ENCODE measurements at regions not wholly inside any gene's neighbourhood (a gene's known extent, or its start where the extent isn't known, plus 50 kb on each side); places are given as distances from the start of the nearest gene placed in this dataset.

- no peak overlapping the region for H3K4me2 ChIP-seq (ENCODE audit: low read length)
- H3K9me3 ChIP-seq (ENCODE audit: control insufficient read depth, insufficient read depth, low read length) = no peaks in the 10 kb centered on the region
- no peaks in the 10 kb centered on the region for H4K20me1 ChIP-seq (ENCODE audit: control insufficient read depth, insufficient read depth, low read depth, low read length)
- H3K79me2 ChIP-seq (ENCODE audit: control insufficient read depth, low read length) = no peaks in the 10 kb centered on the region
- peaks cover 7% of the 10 kb centered on the region for H3K4me1 ChIP-seq (ENCODE audit: control insufficient read depth, low read length)
- no peaks in the 10 kb centered on the region for H3K9me2 ChIP-seq (replicated peaks; ENCODE audit: control insufficient read depth, low read length)
- H3K27ac ChIP-seq (ENCODE audit: low read depth, low read length) = no peak overlapping the region
- TF ChIP-seq EZH2phosphoT487 (IDR thresholded peaks at IDR 0.05; ENCODE audit: borderline replicate concordance, low read length) (no peak), CTCF (IDR thresholded peaks at IDR 0.05; ENCODE audit: low read depth, low read length, poor library complexity, severe bottlenecking) (no peak)
- H3K36me3 ChIP-seq (ENCODE audit: control insufficient read depth, low read length) = no peaks in the 10 kb centered on the region
- no peak overlapping the region for H3K4me3 ChIP-seq (ENCODE audit: low read length)
- peaks cover 22% of the 10 kb centered on the region for H3K27me3 ChIP-seq (ENCODE audit: control insufficient read depth, low read length)
- H3F3A ChIP-seq (ENCODE audit: control insufficient read depth, insufficient read depth) = no peaks in the 10 kb centered on the region
Observed at GRCh38 chr5:133830281-133830680, 138.1 kb downstream of the C5orf15 start.

GRCh38 chr5:133829786-133830185 is 138.6 kb downstream of the C5orf15 start:
- Histone ChIP-seq H3K27ac (ENCODE audit: low read depth, low read length) (no peak overlapping the region), H3K27me3 (ENCODE audit: control insufficient read depth, low read length) (peaks cover 18% of the 10 kb centered on the region), H3F3A (ENCODE audit: control insufficient read depth, insufficient read depth) (no peaks in the 10 kb centered on the region), H4K20me1 (ENCODE audit: control insufficient read depth, insufficient read depth, low read depth, low read length) (no peaks in the 10 kb centered on the region), H3K79me2 (ENCODE audit: control insufficient read depth, low read length) (no peaks in the 10 kb centered on the region), H3K4me2 (ENCODE audit: low read length) (no peak overlapping the region), H3K4me3 (ENCODE audit: low read length) (no peak overlapping the region), H3K36me3 (ENCODE audit: control insufficient read depth, low read length) (no peaks in the 10 kb centered on the region), H3K4me1 (ENCODE audit: control insufficient read depth, low read length) (peaks cover 7% of the 10 kb centered on the region), H3K9me2 (replicated peaks; ENCODE audit: control insufficient read depth, low read length) (no peaks in the 10 kb centered on the region), H3K9me3 (ENCODE audit: control insufficient read depth, insufficient read depth, low read length) (no peaks in the 10 kb centered on the region)
- TF ChIP-seq CTCF (IDR thresholded peaks at IDR 0.05; ENCODE audit: low read depth, low read length, poor library complexity, severe bottlenecking) (no peak), EZH2phosphoT487 (IDR thresholded peaks at IDR 0.05; ENCODE audit: borderline replicate concordance, low read length) (no peak)

- Histone ChIP-seq H3K4me2 (ENCODE audit: low read length) (no peak overlapping the region), H3K27me3 (ENCODE audit: control insufficient read depth, low read length) (peaks cover 11% of the 10 kb centered on the region), H3K9me3 (ENCODE audit: control insufficient read depth, insufficient read depth, low read length) (no peaks in the 10 kb centered on the region), H3K4me3 (ENCODE audit: low read length) (no peak overlapping the region), H3K9me2 (replicated peaks; ENCODE audit: control insufficient read depth, low read length) (no peaks in the 10 kb centered on the region), H3K79me2 (ENCODE audit: control insufficient read depth, low read length) (no peaks in the 10 kb centered on the region), H3K4me1 (ENCODE audit: control insufficient read depth, low read length) (peaks cover 7% of the 10 kb centered on the region), H3K36me3 (ENCODE audit: control insufficient read depth, low read length) (no peaks in the 10 kb centered on the region), H4K20me1 (ENCODE audit: control insufficient read depth, insufficient read depth, low read depth, low read length) (no peaks in the 10 kb centered on the region), H3K27ac (ENCODE audit: low read depth, low read length) (no peak overlapping the region), H3F3A (ENCODE audit: control insufficient read depth, insufficient read depth) (no peaks in the 10 kb centered on the region)
- TF ChIP-seq EZH2phosphoT487 (IDR thresholded peaks at IDR 0.05; ENCODE audit: borderline replicate concordance, low read length) = no peak
- TF ChIP-seq CTCF (IDR thresholded peaks at IDR 0.05; ENCODE audit: low read depth, low read length, poor library complexity, severe bottlenecking) = no peak
Observed at GRCh38 chr5:133828722-133829121, 139.7 kb downstream of the C5orf15 start.

- Histone ChIP-seq H3K4me1 (ENCODE audit: control insufficient read depth, low read length) (peaks cover 7% of the 10 kb centered on the region), H3K36me3 (ENCODE audit: control insufficient read depth, low read length) (no peaks in the 10 kb centered on the region), H3K4me2 (ENCODE audit: low read length) (no peak overlapping the region), H3K27ac (ENCODE audit: low read depth, low read length) (no peak overlapping the region), H3K9me3 (ENCODE audit: control insufficient read depth, insufficient read depth, low read length) (no peaks in the 10 kb centered on the region), H4K20me1 (ENCODE audit: control insufficient read depth, insufficient read depth, low read depth, low read length) (no peaks in the 10 kb centered on the region), H3K79me2 (ENCODE audit: control insufficient read depth, low read length) (no peaks in the 10 kb centered on the region), H3F3A (ENCODE audit: control insufficient read depth, insufficient read depth) (no peaks in the 10 kb centered on the region), H3K27me3 (ENCODE audit: control insufficient read depth, low read length) (peaks cover 17% of the 10 kb centered on the region; the same call in 1 of the 2 replicates), H3K9me2 (replicated peaks; ENCODE audit: control insufficient read depth, low read length) (no peaks in the 10 kb centered on the region), H3K4me3 (ENCODE audit: low read length) (no peak overlapping the region)
- TF ChIP-seq EZH2phosphoT487 (IDR thresholded peaks at IDR 0.05; ENCODE audit: borderline replicate concordance, low read length) = no peak
- no peak for TF ChIP-seq CTCF (IDR thresholded peaks at IDR 0.05; ENCODE audit: low read depth, low read length, poor library complexity, severe bottlenecking)
Observed at GRCh38 chr5:133827830-133828229, 140.6 kb downstream of the C5orf15 start.
